ENCODE measurements at regions not wholly inside any gene's neighbourhood (a gene's known extent, or its start where the extent isn't known, plus 50 kb on each side); places are given as distances from the start of the nearest gene placed in this dataset.

- Histone ChIP-seq H3K36me3 (no peaks in the 10 kb centered on the region), H3K27ac (no peak overlapping the region), H3K4me1 (no peaks in the 10 kb centered on the region), H3K9me3 (no peaks in the 10 kb centered on the region), H3K27me3 (no peaks in the 10 kb centered on the region), H3K4me3 (no peak overlapping the region)
- TF ChIP-seq CTCF (IDR thresholded peaks at IDR 0.05), result no peak
- intact Hi-C loops (cut with DNase I; ENCODE audit: low total_unique reads), result no loop called here
- no peak for DNase-seq
These were observed 790.1 kb downstream of the TECRL start for GRCh38 chr4:63618883-63619718.

- Histone ChIP-seq H3K9me3 (no peaks in the 10 kb centered on the region), H3K36me3 (no peaks in the 10 kb centered on the region), H3K27ac (no peak overlapping the region), H3K4me1 (no peaks in the 10 kb centered on the region), H3K27me3 (no peaks in the 10 kb centered on the region), H3K4me3 (no peak overlapping the region)
- no peak for DNase-seq
- intact Hi-C loops (cut with DNase I; ENCODE audit: low total_unique reads), result no loop called here
- TF ChIP-seq CTCF (IDR thresholded peaks at IDR 0.05), result no peak
These were observed 801.9 kb downstream of the TECRL start for GRCh38 chr4:63607169-63607872.

- intact Hi-C loops (cut with DNase I; ENCODE audit: low total_unique reads), result no loop called here
- Histone ChIP-seq H3K27me3 (no peaks in the 10 kb centered on the region), H3K27ac (no peak overlapping the region), H3K9me3 (peaks cover 0 to 6% (median 0%) of the 10 kb centered on the region in 3 donors), H3K4me1 (no peaks in the 10 kb centered on the region), H3K36me3 (no peaks in the 10 kb centered on the region), H3K4me3 (no peak overlapping the region)
- TF ChIP-seq CTCF (IDR thresholded peaks at IDR 0.05), result no peak
- no peak for DNase-seq
These were observed 819.5 kb downstream of the TECRL start for GRCh38 chr4:63589796-63590195.

GRCh38 chr4:63583561-63583960 lies 825.7 kb downstream of the TECRL start:
- Histone ChIP-seq H3K4me3 (no peak overlapping the region), H3K27me3 (no peaks in the 10 kb centered on the region), H3K9me3 (no peaks in the 10 kb centered on the region), H3K27ac (no peak overlapping the region), H3K36me3 (no peaks in the 10 kb centered on the region), H3K4me1 (no peaks in the 10 kb centered on the region)
- DNase-seq, result no peak
- TF ChIP-seq CTCF (IDR thresholded peaks at IDR 0.05), result no peak
- intact Hi-C loops (cut with DNase I; ENCODE audit: low total_unique reads), result no loop called here

- H3K4me1 ChIP-seq, result no peaks in the 10 kb centered on the region
- H3K27me3 ChIP-seq, result no peaks in the 10 kb centered on the region
- H3K27ac ChIP-seq, result no peak overlapping the region
- DNase-seq, result no peak
- H3K4me3 ChIP-seq, result no peak overlapping the region
- no peaks in the 10 kb centered on the region for H3K9me3 ChIP-seq
- intact Hi-C loops (cut with DNase I; ENCODE audit: low total_unique reads), result no loop called here
- no peak for TF ChIP-seq CTCF (IDR thresholded peaks at IDR 0.05)
- no peaks in the 10 kb centered on the region for H3K36me3 ChIP-seq
These were observed 826.2 kb downstream of the TECRL start for GRCh38 chr4:63583007-63583406.

All from tibial artery (tissue), 4 donors.